SK-N-MC (cell line): ENCODE measurements at regions not wholly inside any gene's neighbourhood (a gene's known extent, or its start where the extent isn't known, plus 50 kb on each side); places are given as distances from the start of the nearest gene placed in this dataset.

Source experiments
- EZH2 ChIP-seq: fragments of 200-600 bp; sonication (generic); IDR thresholded peaks from one replicate; pipeline ENCODE4 v1.6.1; 2017; ENCODE audit warnings: antibody characterized with exemption
- POLR2AphosphoS5 ChIP-seq: IDR thresholded peaks from 2 replicates; pipeline ENCODE4 v1.6.1; 2012; ENCODE audit warnings: mild to moderate bottlenecking, low read depth, low read length, borderline replicate concordance

DNA sequence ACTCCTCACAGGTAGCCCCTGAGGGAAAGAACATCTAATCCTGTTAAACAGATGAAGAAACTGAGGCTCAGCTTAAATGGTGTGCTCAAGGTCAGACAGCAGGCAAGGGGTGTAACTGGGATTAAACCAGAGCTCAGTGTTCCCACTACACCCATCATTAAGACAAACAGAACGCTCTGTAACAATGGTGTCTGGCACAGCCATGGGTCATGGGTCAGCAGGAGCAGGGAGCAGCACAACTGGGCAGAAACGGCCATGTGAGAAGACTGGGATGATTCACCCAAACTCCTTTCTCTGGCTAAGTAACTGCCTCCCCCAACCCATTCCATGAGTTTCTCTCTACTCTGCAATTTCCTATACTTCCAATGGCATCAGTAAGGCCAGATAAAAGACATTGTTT is 85.5 kb upstream of the PDE1C start:
- TF ChIP-seq POLR2AphosphoS5 (no peak), EZH2 (no peak)
